CD4-positive, alpha-beta T cell treated with Interleukin-21 for 1 hour (primary cell): ENCODE measurements at regions not wholly inside any gene's neighbourhood (a gene's known extent, or its start where the extent isn't known, plus 50 kb on each side); places are given as distances from the start of the nearest gene placed in this dataset.

Source experiments
- DNase-seq: peaks from one replicate; pipeline ENCODE4 v3.0.0-alpha.2; 2020

DNA sequence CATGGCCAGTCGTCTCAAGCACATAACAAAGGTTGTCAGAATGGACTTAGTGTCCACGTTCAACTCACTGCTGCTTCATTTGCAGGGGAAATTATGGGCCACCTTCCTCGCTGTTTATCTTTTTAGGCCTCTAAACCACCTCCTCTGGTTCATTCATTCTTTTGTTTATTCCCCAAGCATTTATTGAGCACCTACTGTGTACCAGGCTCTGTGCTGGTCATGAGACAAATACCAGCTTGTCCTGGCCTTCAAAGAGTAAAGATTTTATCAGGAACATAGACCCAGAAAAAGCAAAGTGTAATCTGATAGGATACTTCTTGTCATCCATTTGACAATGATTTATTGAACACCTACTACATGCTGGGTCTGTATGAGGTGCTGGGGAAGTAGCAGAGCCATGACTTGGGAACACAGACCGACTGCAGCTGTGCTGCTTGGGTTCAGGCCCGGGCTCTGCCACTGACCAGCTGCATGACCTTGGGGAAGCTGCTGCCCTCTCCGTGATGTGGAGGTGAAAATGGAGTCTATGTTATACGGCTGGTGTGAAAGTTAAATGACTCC lies 63.4 kb upstream of the SLC6A6 start:
- no peak for DNase-seq

DNA sequence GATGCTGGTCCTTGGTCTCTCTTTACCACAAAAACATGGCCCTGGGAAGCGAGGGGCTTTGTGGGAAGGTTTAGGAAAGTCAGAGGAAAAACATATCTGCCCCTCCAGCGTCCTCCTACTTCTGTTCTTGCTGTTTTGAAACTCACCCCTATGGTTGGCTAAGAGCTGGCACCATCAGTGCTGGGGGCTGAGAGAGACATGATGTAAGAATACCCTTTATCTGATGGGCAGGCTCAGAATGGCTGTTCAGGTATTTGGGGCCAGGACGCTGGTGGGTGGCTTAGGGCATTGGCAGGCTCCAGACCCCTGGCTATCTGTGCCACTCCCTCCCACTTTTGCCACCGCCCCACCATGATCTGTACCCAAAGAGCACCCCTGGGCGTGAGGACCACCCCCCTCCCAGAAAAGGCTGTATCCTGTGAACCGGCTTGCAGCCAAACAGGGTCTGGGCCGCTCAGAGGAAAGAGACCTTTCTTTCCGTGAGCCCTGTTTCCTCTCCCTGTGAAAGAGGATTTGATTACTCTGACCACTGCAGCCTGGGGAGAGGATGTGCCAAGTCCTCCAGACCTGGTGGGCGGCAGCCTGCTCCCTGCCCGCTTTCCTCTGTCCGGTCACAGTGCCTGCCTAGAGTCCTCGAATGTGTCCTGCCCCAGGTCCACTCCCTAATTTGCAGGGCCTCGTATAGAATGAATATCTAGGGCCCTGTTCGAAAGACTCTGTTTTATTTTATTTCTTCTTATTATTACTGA lies 61.3 kb upstream of the SLC6A6 start:
- DNase-seq, result no peak

DNA sequence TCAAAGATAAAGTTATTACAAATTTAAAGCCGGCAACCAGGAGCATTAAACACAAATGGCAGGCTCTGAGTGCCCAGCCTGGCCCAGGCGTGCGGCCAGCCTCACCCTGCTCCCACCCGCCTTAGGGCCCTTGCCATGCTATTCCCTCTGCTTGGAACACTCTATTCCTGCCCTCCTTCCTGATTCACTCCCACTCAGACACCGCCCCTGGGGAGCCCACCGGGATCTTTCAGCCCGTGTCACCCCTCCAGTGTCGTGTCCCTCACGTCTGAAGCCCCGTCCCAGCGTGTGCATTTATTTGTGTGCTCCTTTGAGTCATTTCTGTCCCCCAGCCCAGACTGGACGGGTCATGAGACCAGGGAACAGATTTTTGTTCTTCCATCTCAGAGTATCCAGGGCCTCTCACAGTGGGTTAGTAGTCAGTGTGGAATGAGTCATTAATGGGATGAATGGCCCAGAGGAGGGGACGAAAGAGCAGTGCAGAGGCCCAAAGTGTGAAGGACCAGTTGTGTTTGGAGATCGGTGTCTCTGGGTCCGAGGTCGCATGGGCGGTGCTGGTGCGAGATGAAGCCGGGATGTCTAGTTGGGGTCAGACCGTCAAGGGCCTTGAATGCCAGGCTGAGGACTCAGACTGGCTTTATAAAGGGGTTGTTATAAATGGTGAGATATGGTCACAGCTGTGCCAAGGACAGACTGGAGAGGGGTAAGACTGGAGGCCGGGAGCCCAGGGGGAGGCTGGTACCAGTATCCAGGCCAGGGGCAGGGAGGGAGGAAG lies 58.9 kb upstream of the SLC6A6 start:
- no peak for DNase-seq

DNA sequence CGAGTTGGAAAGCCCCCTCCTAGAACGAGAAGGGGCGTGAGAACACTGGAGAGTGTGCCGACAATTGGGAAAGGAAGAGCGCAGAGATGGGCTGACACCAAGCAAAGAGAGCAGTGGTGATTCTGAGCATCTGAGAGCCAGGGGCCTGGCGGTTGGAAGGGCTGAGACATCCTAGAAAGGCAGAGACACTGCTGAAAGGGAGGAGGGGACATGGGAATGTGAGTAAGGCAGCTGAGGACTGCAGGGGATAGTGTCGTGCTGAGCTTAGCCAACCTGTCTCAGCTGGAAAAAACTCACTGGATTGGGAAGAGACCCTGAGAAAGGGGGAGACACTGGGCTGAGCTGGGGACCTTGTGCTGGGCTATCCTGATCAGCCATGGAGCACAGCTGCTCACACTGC lies 58.1 kb upstream of the SLC6A6 start:
- DNase-seq, result no peak

DNA sequence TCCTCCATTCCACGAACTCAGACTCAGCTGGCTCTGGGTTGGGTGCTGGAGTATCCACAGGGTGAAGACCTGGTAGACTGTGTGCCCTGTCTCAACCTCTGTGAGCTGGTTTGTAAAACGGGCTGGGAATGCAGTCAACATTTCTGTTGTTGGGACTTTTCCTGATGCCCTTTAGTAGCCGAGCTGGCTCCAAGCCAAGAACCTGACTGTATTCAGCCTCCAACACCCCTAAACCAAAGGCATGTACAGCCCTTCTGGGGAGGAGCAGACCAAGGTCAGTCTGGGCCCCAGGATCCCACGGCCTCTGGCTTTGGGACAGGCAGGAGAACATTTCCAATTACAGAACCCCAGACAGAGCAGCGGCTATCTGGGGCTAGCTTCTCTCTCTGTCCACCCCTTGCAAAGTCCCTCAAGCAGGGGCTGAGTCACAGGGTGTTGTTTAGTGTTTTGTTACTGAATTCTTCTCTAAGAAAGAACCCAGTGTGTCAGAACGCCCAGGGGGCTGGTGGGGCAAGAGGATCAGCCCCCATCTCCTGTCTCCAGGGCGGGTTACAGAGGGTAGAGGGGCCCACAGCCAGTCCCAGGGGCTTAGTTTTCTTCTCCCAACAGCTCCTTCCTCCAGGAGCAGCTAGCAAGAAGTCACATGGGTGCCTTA lies 56.8 kb upstream of the SLC6A6 start:
- no peak for DNase-seq

DNA sequence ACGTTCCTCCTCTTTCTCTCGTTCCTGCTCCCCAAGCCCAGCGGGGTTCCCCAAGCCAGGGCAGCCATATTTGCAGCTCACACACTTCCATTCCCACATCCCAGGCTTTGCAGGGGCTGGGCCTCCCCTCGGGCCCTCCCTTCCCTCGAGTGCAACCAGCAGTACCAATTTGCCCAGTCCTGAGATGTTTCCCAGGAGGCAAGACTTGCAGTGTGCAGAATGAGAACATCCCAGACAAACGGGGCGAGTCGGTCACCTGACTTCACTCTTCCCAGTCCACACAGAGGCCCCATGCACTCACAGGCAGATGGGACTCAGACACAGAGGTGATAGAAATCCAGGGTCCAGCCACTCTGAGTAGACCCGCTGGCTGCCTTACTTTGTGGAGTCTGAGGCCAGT lies 56.2 kb upstream of the SLC6A6 start:
- DNase-seq, result no peak

DNA sequence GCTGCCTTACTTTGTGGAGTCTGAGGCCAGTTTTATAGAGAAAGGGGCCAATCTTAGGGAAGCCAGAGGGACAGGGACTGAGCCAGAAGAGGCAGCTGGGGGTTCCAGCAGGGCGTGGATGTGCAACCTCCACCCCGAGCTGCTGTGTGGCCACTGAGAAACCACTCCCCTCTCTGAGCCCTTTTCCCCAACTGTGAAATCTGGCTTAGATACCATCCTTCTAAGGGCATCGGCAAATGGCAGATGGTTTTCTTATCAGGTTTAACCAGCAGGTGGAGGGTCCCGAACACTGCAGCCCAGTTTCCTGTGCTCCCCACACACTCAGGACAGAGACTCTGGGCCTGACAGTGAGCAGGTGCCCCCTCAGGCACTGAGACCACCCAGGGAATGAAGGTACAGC lies 55.8 kb upstream of the SLC6A6 start:
- no peak for DNase-seq

DNA sequence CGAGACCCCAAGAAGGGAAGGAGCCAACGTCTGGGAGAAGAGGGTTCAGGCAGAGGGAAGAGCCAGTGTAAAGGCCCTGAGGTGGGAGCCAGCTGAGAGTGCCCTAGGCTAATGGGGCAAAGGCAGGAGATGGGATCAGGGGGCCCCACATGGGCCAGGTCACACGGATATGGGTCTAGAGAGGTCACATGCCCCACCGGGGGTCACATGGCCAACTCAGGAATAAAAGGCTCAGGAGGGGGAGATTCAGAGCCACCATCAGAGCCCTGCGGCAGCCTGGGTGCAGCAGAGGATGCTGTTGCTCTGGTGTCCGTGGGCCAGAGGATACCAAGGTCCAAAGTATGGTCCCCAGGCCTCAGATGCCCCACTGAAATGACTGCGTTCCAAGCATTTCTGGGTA lies 55.3 kb upstream of the SLC6A6 start:
- no peak for DNase-seq

DNA sequence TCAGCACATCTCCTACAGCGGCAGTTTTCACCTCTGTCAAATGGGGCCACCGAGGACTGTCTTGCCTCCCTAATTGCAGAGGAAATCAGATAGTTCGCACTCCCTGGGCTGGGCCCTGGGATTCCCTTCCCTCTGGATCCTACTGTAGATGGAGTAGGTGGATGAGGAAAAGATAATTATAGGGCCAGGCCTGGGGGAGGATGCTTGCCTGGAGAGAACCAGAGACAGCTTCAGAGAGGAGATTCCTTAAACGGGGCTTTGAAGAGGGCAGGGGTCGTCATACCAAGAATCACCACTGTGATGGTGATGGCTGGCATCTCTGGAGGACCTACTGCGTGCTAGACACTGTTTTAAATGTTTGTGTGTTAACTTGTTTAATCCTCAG lies 50.8 kb upstream of the SLC6A6 start:
- DNase-seq, result no peak

DNA sequence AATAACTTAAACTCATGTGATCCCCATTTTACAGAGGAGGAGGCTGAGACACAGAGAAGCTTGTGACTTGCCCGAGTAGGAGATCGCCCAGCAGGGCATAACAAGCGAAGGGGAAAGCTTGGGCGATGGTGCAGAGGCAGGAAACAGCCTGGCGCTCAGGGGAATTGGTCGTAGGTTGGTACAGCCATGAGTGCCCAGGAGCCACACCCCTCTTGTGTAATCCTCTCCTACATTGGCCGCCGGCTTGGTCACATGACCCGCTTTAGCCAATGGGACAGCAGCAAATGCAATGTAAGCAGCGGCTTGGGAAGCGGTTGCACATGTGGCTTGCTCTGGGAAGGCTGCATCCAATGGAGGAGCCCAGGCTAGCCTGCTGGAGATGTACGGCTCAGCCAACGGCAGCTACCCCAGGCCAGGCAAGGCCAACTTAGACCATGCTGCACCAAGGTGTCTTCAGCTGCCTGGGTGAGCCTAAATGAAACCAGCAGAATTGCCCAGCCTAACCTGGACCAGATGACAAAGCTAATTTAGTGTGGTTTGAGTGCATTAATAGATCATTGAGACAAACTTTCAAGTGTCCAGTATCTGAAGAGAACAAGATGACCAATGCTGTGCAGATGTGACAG lies 50.3 kb upstream of the SLC6A6 start:
- no peak for DNase-seq
